Astrocyte (in vitro differentiated cells and primary cell): ENCODE measurements at regions not wholly inside any gene's neighbourhood (a gene's known extent, or its start where the extent isn't known, plus 50 kb on each side); places are given as distances from the start of the nearest gene placed in this dataset.

Source experiments
- DNase-seq: peaks from one replicate; pipeline ENCODE4 v3.0.0-alpha.2; 2010; ENCODE audit warnings: low read depth
- FAIRE-seq: peaks from 2 replicates; lab custom pipeline; 2011; peaks lifted over from hg19 to GRCh38; lab: Jason Lieb, UNC
- H2AFZ ChIP-seq: 2 replicates; pipeline ENCODE4 v1.6.0; 2012; ENCODE audit warnings: low read depth, low read length, inconsistent platforms
- H3K27ac ChIP-seq: 2 replicates; pipeline ENCODE4 v1.5.1; 2011; ENCODE audit warnings: low read depth, low read length, inconsistent platforms
- H3K27me3 ChIP-seq: 2 replicates; pipeline ENCODE4 v1.6.0; 2011; ENCODE audit warnings: low read length, inconsistent platforms; ENCODE audit not compliant: insufficient read depth
- H3K36me3 ChIP-seq: 2 replicates; pipeline ENCODE4 v1.5.1; 2011; ENCODE audit warnings: low read length, inconsistent platforms; ENCODE audit not compliant: insufficient read depth
- H3K4me1 ChIP-seq: 2 replicates; pipeline ENCODE4 v1.5.1; 2011; ENCODE audit warnings: low read length, inconsistent platforms; ENCODE audit not compliant: insufficient read depth
- H3K4me2 ChIP-seq: 2 replicates; pipeline ENCODE4 v1.6.0; 2012; ENCODE audit warnings: low read length, inconsistent platforms
- H3K4me3 ChIP-seq: 2 replicates; pipeline ENCODE4 v1.5.1; 2011; ENCODE audit warnings: low read depth, mild to moderate bottlenecking, low read length, inconsistent platforms; ENCODE audit not compliant: insufficient read depth
- H3K79me2 ChIP-seq: 2 replicates; pipeline ENCODE4 v1.6.0; 2012; ENCODE audit warnings: mild to moderate bottlenecking, low read length, inconsistent platforms; ENCODE audit not compliant: insufficient read depth
- H3K9ac ChIP-seq: 2 replicates; pipeline ENCODE4 v1.6.0; 2012; ENCODE audit warnings: mild to moderate bottlenecking, low read length, inconsistent platforms
- H3K9me3 ChIP-seq: 2 replicates; pipeline ENCODE4 v1.5.1; 2012; ENCODE audit warnings: low read depth, mild to moderate bottlenecking, low read length, inconsistent platforms; ENCODE audit not compliant: insufficient read depth
- H4K20me1 ChIP-seq: 2 replicates; pipeline ENCODE4 v1.6.0; 2012; ENCODE audit warnings: low read length, inconsistent platforms; ENCODE audit not compliant: insufficient read depth
- H3K27ac Mint-ChIP-seq: one replicate; pipeline ENCODE4 v1.8.0; 2021; ENCODE audit warnings: mild to moderate bottlenecking, mixed read lengths; ENCODE audit not compliant: unreplicated experiment
- H3K27me3 Mint-ChIP-seq: one replicate; pipeline ENCODE4 v1.8.0; 2021; ENCODE audit warnings: low read depth, mixed read lengths; ENCODE audit not compliant: unreplicated experiment
- H3K36me3 Mint-ChIP-seq: one replicate; pipeline ENCODE4 v1.8.0; 2021; ENCODE audit warnings: low read depth, mixed read lengths; ENCODE audit not compliant: unreplicated experiment
- H3K4me1 Mint-ChIP-seq: one replicate; pipeline ENCODE4 v1.8.0; 2021; ENCODE audit warnings: low read depth, mixed read lengths; ENCODE audit not compliant: unreplicated experiment
- H3K4me3 Mint-ChIP-seq: one replicate; pipeline ENCODE4 v1.8.0; 2021; ENCODE audit warnings: mild to moderate bottlenecking, moderate library complexity, mixed read lengths; ENCODE audit not compliant: unreplicated experiment
- H3K9me3 Mint-ChIP-seq: one replicate; pipeline ENCODE4 v1.8.0; 2021; ENCODE audit warnings: mild to moderate bottlenecking, mixed read lengths; ENCODE audit not compliant: unreplicated experiment
- EZH2 ChIP-seq: IDR thresholded peaks from 2 replicates; pipeline ENCODE4 v1.6.1; 2012; ENCODE audit warnings: mild to moderate bottlenecking, low read length, inconsistent platforms; ENCODE audit not compliant: insufficient read depth
- TF ChIP-seq, protein P1 (sequence below): IDR thresholded peaks from 2 replicates; pipeline ENCODE4 v1.5.1; 2011; ENCODE audit warnings: low read depth, mild to moderate bottlenecking, inconsistent platforms, low read length, moderate library complexity; ENCODE audit not compliant: insufficient read depth

DNA sequence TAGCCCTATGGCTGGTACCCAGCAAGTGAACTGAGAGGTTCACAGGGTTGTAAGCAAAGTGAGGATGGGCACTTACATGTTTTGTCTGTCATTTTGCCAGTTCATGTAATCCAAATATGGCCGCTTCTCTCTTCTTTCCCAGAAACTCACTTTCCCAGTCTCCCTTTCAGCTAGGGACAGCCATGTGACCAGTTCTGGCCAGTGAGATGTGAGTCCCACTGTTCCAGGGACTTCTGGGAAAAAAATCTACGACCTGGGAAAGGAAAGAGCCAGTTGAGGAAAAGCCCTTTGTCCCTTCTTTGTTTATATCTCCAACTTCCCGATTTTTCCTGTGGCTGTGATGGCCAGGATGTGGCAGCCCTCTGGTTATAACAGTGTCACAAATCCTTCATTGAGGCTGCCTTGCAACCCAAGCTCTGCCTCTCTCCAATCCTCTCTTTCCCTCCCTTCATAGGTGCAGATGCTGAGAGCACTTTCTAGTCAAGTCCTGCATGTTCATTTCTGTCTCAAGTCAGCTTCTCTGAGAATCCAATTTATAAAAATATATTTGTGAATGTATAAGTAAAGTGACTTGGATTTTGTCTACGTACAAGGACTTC is 148.6 kb upstream of the ZFP64 start:
- DNase-seq (no peak), FAIRE-seq (no peak)
- Histone ChIP-seq H3K9me3 (no peaks in the 10 kb centered on the region), H3K4me1 (no peaks in the 10 kb centered on the region), H4K20me1 (no peaks in the 10 kb centered on the region), H3K4me2 (no peak overlapping the region), H3K27me3 (no peaks in the 10 kb centered on the region), H3K27ac (no peak overlapping the region), H3K4me3 (no peak overlapping the region), H3K36me3 (no peaks in the 10 kb centered on the region), H2AFZ (no peak overlapping the region), H3K79me2 (no peaks in the 10 kb centered on the region), H3K9ac (no peak overlapping the region)
- H3K27me3 Mint-ChIP-seq, result peaks cover 10% of the 10 kb centered on the region
- H3K36me3 Mint-ChIP-seq, result no peaks in the 10 kb centered on the region
- H3K9me3 Mint-ChIP-seq, result peaks cover 2% of the 10 kb centered on the region
- TF ChIP-seq EZH2, result no peak
- TF ChIP-seq, protein P1, sequence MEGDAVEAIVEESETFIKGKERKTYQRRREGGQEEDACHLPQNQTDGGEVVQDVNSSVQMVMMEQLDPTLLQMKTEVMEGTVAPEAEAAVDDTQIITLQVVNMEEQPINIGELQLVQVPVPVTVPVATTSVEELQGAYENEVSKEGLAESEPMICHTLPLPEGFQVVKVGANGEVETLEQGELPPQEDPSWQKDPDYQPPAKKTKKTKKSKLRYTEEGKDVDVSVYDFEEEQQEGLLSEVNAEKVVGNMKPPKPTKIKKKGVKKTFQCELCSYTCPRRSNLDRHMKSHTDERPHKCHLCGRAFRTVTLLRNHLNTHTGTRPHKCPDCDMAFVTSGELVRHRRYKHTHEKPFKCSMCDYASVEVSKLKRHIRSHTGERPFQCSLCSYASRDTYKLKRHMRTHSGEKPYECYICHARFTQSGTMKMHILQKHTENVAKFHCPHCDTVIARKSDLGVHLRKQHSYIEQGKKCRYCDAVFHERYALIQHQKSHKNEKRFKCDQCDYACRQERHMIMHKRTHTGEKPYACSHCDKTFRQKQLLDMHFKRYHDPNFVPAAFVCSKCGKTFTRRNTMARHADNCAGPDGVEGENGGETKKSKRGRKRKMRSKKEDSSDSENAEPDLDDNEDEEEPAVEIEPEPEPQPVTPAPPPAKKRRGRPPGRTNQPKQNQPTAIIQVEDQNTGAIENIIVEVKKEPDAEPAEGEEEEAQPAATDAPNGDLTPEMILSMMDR, result no peak
- no peak overlapping the region for H3K4me3 Mint-ChIP-seq
- H3K4me1 Mint-ChIP-seq, result no peaks in the 10 kb centered on the region
- no peak overlapping the region for H3K27ac Mint-ChIP-seq

DNA sequence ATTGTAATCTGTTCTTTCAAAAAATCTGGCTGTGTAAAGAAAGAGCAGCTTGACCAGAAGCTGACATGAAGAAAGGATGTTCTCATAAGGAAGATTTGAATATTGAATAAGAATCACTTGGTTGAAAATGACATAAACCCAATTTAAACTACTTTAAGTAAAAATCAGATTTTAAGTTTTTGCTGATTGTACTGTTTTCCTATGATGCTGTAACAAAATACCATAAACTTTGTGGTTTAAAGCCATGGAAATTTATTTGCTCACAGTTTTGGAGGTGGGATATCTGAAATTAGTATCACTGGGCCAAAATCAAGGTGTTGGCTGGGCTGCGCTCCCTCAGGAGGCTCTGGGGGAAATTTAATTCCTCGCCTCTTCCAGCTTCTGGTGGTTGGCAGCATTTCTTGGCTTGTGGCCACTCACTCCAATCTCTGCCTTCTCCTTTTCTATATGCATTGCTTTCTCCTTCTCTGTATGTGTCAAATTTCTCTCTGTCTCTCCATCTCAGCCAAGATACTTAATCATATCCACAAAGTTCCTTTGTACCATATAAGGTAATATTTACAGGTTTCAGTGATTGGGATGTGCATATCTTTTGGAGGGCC is 141.2 kb upstream of the ZFP64 start:
- Histone ChIP-seq H3K4me2 (no peak overlapping the region), H3K9me3 (no peaks in the 10 kb centered on the region), H3K79me2 (no peaks in the 10 kb centered on the region), H2AFZ (no peak overlapping the region), H3K27me3 (no peaks in the 10 kb centered on the region), H4K20me1 (no peaks in the 10 kb centered on the region), H3K4me1 (no peaks in the 10 kb centered on the region), H3K27ac (no peak overlapping the region), H3K9ac (no peak overlapping the region), H3K36me3 (no peaks in the 10 kb centered on the region), H3K4me3 (no peak overlapping the region)
- H3K4me3 Mint-ChIP-seq, result no peak overlapping the region
- DNase-seq, result no peak
- H3K4me1 Mint-ChIP-seq, result no peaks in the 10 kb centered on the region
- no peak overlapping the region for H3K27ac Mint-ChIP-seq
- TF ChIP-seq, protein P1, result no peak
- no peak for TF ChIP-seq EZH2
- H3K9me3 Mint-ChIP-seq, result no peaks in the 10 kb centered on the region
- no peak for FAIRE-seq
- peaks cover 6% of the 10 kb centered on the region for H3K27me3 Mint-ChIP-seq
- no peaks in the 10 kb centered on the region for H3K36me3 Mint-ChIP-seq

DNA sequence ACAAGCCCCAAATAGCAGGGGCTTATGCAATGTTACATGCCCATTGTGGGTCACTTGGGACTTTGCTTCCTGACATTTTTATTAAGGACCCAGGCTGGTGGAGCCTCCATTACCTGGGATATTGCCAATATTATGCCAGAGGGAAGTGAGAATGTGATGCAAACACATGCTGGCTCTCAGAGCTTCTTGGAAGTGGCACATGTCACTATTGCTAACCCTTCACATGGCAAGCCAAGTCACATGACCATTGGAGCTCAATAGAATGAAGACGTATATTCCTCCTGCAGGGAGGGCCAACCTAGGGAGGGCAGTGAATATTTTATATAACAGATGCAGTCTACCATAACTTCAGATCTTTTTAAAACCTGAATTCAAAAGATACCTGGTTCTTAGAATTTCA is 140.7 kb upstream of the ZFP64 start:
- Histone ChIP-seq H3K27me3 (no peaks in the 10 kb centered on the region), H3K9ac (no peak overlapping the region), H4K20me1 (no peaks in the 10 kb centered on the region), H3K4me1 (no peaks in the 10 kb centered on the region), H2AFZ (no peak overlapping the region), H3K4me2 (no peak overlapping the region), H3K27ac (no peak overlapping the region), H3K79me2 (no peaks in the 10 kb centered on the region), H3K36me3 (no peaks in the 10 kb centered on the region), H3K9me3 (no peaks in the 10 kb centered on the region), H3K4me3 (no peak overlapping the region)
- no peak overlapping the region for H3K4me3 Mint-ChIP-seq
- H3K27me3 Mint-ChIP-seq, result peaks cover 6% of the 10 kb centered on the region
- FAIRE-seq (no peak), DNase-seq (no peak)
- H3K4me1 Mint-ChIP-seq, result no peaks in the 10 kb centered on the region
- TF ChIP-seq, protein P1, result no peak
- no peak for TF ChIP-seq EZH2
- no peaks in the 10 kb centered on the region for H3K36me3 Mint-ChIP-seq
- H3K9me3 Mint-ChIP-seq, result no peaks in the 10 kb centered on the region
- H3K27ac Mint-ChIP-seq, result no peak overlapping the region
